GM12891 (cell line): ENCODE measurements at regions not wholly inside any gene's neighbourhood (a gene's known extent, or its start where the extent isn't known, plus 50 kb on each side); places are given as distances from the start of the nearest gene placed in this dataset.

Experiments used
- POLR2A ChIP-seq: IDR thresholded peaks from 2 replicates; pipeline ENCODE4 v1.6.1; 2011; ENCODE audit warnings: low read depth, low read length, control low read depth
- TAF1 ChIP-seq: IDR thresholded peaks from 2 replicates; pipeline ENCODE4 v1.6.1; 2011; ENCODE audit warnings: low read depth, low read length, control low read depth

GRCh38 chr5:13629218-13629617 is 315.3 kb downstream of the DNAH5 start:
- TF ChIP-seq POLR2A: no peak
- no peak for TF ChIP-seq TAF1
